ENCODE measurements at regions not wholly inside any gene's neighbourhood (a gene's known extent, or its start where the extent isn't known, plus 50 kb on each side); places are given as distances from the start of the nearest gene placed in this dataset.
"Not testable (repeated sequence)": the region's sequence is repeated elsewhere in the genome, so short reads cannot be mapped to it uniquely, and the experiment has no call there.

GRCh38 chr2:147013696-147014392 lies 831.0 kb upstream of the ACVR2A start:
- H3K4me1 Mint-ChIP-seq: no peaks in the 10 kb centered on the region
- H3K9me3 Mint-ChIP-seq: no peaks in the 10 kb centered on the region
- peak overlapping the region in 1 of 3 experiments; percentile 13 for H3K27ac Mint-ChIP-seq
- no peaks in the 10 kb centered on the region for H3K36me3 Mint-ChIP-seq (ENCODE audit: low read depth)
- H3K27me3 Mint-ChIP-seq (ENCODE audit: low read depth): no peaks in the 10 kb centered on the region
- TF ChIP-seq, protein P1, sequence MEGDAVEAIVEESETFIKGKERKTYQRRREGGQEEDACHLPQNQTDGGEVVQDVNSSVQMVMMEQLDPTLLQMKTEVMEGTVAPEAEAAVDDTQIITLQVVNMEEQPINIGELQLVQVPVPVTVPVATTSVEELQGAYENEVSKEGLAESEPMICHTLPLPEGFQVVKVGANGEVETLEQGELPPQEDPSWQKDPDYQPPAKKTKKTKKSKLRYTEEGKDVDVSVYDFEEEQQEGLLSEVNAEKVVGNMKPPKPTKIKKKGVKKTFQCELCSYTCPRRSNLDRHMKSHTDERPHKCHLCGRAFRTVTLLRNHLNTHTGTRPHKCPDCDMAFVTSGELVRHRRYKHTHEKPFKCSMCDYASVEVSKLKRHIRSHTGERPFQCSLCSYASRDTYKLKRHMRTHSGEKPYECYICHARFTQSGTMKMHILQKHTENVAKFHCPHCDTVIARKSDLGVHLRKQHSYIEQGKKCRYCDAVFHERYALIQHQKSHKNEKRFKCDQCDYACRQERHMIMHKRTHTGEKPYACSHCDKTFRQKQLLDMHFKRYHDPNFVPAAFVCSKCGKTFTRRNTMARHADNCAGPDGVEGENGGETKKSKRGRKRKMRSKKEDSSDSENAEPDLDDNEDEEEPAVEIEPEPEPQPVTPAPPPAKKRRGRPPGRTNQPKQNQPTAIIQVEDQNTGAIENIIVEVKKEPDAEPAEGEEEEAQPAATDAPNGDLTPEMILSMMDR (IDR thresholded peaks at IDR 0.05; ENCODE audit: unreplicated experiment in 3 of 3): no peak
- H3K4me3 Mint-ChIP-seq: no peak overlapping the region

DNA sequence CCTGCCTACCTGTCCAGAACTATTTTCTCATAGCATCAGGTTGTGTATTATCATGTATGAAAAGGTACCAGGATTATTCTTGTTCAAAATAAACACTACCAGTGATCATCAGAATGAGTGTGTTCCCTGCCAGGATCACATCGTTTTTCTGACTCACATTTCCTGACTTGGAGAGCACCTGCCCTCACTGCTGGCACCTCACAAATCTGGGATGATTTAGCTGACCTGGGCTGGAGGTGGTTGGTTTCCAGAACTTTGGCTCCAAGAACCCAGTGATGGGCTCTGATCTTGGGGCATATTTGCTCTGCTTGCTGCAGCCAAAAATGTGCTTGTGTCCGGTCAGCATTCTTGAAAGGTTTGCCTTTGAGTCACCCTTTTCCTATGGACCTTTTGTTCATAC lies 836.3 kb upstream of the ACVR2A start:
- Mint-ChIP-seq H3K4me1 (peaks cover 12% of the 10 kb centered on the region), H3K27ac (no peak overlapping the region), H3K9me3 (no peaks in the 10 kb centered on the region), H3K27me3 (ENCODE audit: low read depth) (no peaks in the 10 kb centered on the region), H3K4me3 (no peak overlapping the region), H3K36me3 (ENCODE audit: low read depth) (no peaks in the 10 kb centered on the region)
- TF ChIP-seq, protein P1 (IDR thresholded peaks at IDR 0.05; ENCODE audit: unreplicated experiment in 3 of 3): no peak

GRCh38 chr2:147006736-147007141 lies 838.1 kb upstream of the ACVR2A start:
- Mint-ChIP-seq H3K9me3 (no peaks in the 10 kb centered on the region), H3K36me3 (ENCODE audit: low read depth) (no peaks in the 10 kb centered on the region), H3K27ac (peak overlapping the region in 2 of 3 experiments; percentile 63 to 71), H3K4me1 (peaks cover 24% of the 10 kb centered on the region), H3K27me3 (ENCODE audit: low read depth) (no peaks in the 10 kb centered on the region), H3K4me3 (no peak overlapping the region)
- TF ChIP-seq, protein P1 (IDR thresholded peaks at IDR 0.05; ENCODE audit: unreplicated experiment in 3 of 3): no peak

- peaks cover 42% of the 10 kb centered on the region for H3K4me1 Mint-ChIP-seq
- no peaks in the 10 kb centered on the region for H3K36me3 Mint-ChIP-seq (ENCODE audit: low read depth)
- H3K9me3 Mint-ChIP-seq: peaks cover 3% of the 10 kb centered on the region
- H3K27ac Mint-ChIP-seq: no peak overlapping the region
- H3K27me3 Mint-ChIP-seq (ENCODE audit: low read depth): no peaks in the 10 kb centered on the region
- TF ChIP-seq, protein P1 (IDR thresholded peaks at IDR 0.05; ENCODE audit: unreplicated experiment in 3 of 3): no peak
- no peak overlapping the region for H3K4me3 Mint-ChIP-seq
Observed at GRCh38 chr2:147003081-147003480, 841.7 kb upstream of the ACVR2A start.

DNA sequence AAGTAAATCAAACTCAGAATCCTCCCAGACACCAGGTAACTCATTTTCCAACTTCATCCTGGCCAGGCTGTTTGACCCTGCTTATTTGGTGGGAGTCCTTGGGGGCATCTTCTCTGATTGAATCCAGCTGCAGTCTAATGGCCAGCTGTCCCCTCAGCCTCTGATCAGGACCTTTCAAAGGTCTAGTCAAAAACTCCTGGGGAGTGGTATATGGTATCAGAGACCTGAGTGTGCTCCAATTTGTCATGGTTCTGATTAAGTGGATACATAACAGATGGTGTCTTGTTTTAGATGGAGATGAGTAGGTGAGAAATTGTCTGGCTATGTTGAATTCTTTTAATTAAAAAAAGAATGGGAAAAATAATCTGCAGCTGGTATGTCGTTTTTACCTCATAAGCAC lies 842.6 kb upstream of the ACVR2A start:
- TF ChIP-seq, protein P1 (IDR thresholded peaks at IDR 0.05; ENCODE audit: unreplicated experiment in 3 of 3): no peak
- Mint-ChIP-seq H3K27ac (peak overlapping the region in 1 of 3 experiments; percentile 24), H3K4me1 (peaks cover 47% of the 10 kb centered on the region), H3K36me3 (ENCODE audit: low read depth) (no peaks in the 10 kb centered on the region), H3K27me3 (ENCODE audit: low read depth) (no peaks in the 10 kb centered on the region), H3K4me3 (no peak overlapping the region), H3K9me3 (peaks cover 3% of the 10 kb centered on the region)

DNA sequence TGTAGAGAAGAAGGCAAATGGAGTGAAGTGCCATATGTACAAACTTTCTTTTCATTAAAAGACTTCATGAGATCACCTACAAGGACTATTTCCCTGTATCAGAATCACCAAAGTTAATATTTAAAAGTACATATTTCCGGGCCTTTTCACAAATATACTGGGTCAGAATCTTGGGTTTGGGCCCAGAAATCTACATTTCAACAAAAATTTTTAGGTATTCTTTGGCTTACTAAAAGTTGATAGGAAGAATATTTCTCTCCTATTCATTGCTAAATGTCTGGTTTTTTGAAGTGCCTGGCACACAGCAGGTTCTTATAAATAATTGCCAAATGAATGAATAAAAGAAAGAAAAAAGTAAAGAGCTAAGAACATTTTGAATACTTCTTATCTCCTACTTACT lies 843.8 kb upstream of the ACVR2A start:
- TF ChIP-seq, protein P1 (IDR thresholded peaks at IDR 0.05; ENCODE audit: unreplicated experiment in 3 of 3): no peak
- Mint-ChIP-seq H3K9me3 (peaks cover 3% of the 10 kb centered on the region), H3K4me3 (no peak overlapping the region), H3K36me3 (ENCODE audit: low read depth) (no peaks in the 10 kb centered on the region), H3K4me1 (peaks cover 42% of the 10 kb centered on the region), H3K27me3 (ENCODE audit: low read depth) (no peaks in the 10 kb centered on the region), H3K27ac (peak overlapping the region in 1 of 3 experiments; percentile 21)

DNA sequence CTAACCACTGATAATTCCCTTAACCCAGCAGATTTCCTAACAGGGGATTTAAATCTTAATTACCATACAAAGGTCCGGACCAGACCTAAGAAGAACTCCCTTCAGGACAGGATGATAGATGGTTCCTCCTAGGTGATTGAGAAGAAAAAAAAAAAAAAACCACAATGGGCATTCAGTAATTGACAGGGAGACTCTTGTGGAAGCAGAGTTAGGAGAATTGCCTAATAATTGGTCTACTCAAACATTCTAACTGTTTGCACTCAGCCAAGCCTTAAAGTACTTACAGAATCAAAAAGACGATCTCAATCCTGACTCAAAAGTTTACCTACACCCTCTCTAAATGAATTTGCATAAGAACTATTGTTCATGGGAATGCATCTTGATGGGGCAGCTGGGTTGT lies 844.7 kb upstream of the ACVR2A start:
- H3K9me3 Mint-ChIP-seq; H3K4me3 Mint-ChIP-seq; H3K27me3 Mint-ChIP-seq (ENCODE audit: low read depth); H3K36me3 Mint-ChIP-seq (ENCODE audit: low read depth): not testable (repeated sequence)
- Mint-ChIP-seq H3K4me1 (peaks cover 47% of the 10 kb centered on the region), H3K27ac (peak overlapping the region in 2 of 3 experiments; percentile 35 to 54)
